GM19351 (cell line): ENCODE measurements at regions not wholly inside any gene's neighbourhood (a gene's known extent, or its start where the extent isn't known, plus 50 kb on each side); places are given as distances from the start of the nearest gene placed in this dataset.
"Not testable (repeated sequence)": the region's sequence is repeated elsewhere in the genome, so short reads cannot be mapped to it uniquely, and the experiment has no call there.

Experiments
- ATAC-seq: cut with Tn5 transposase; IDR thresholded peaks from one replicate; pipeline ENCODE4 v1.9.1; 2021; ENCODE audit warnings: mild to moderate bottlenecking, moderate library complexity; ENCODE audit not compliant: unreplicated experiment

GRCh38 chr6:120545353-120545752 is 788.9 kb downstream of the TBC1D32 start:
- ATAC-seq: no peak

- no peak for ATAC-seq
These were observed 799.3 kb downstream of the TBC1D32 start for GRCh38 chr6:120534954-120535353.

GRCh38 chr6:120526576-120526975 is 807.7 kb downstream of the TBC1D32 start:
- no peak for ATAC-seq

GRCh38 chr6:120514544-120514943 is 819.7 kb downstream of the TBC1D32 start:
- ATAC-seq: no peak

GRCh38 chr6:120511712-120512111 is 822.6 kb downstream of the TBC1D32 start:
- ATAC-seq: no peak

GRCh38 chr6:120498711-120499110 is 835.6 kb downstream of the TBC1D32 start:
- no peak for ATAC-seq

- no peak for ATAC-seq
These were observed 837.6 kb downstream of the TBC1D32 start for GRCh38 chr6:120496661-120497060.

GRCh38 chr6:120493505-120493904 is 840.8 kb downstream of the TBC1D32 start:
- no peak for ATAC-seq

- ATAC-seq: no peak
These were observed 844.3 kb downstream of the TBC1D32 start for GRCh38 chr6:120489941-120490340.

- ATAC-seq: no peak
These were observed 850.1 kb downstream of the TBC1D32 start for GRCh38 chr6:120484146-120484545.

- ATAC-seq: no peak
These were observed 855.6 kb downstream of the TBC1D32 start for GRCh38 chr6:120478650-120479049.

GRCh38 chr6:120473804-120474203 is 860.5 kb downstream of the TBC1D32 start:
- no peak for ATAC-seq

- ATAC-seq: no peak
These were observed 865.8 kb downstream of the TBC1D32 start for GRCh38 chr6:120468486-120468885.

GRCh38 chr6:120451508-120451907 is 882.8 kb downstream of the TBC1D32 start:
- ATAC-seq: no peak

- no peak for ATAC-seq
These were observed 886.7 kb downstream of the TBC1D32 start for GRCh38 chr6:120447605-120448004.

GRCh38 chr6:120432840-120433239 is 901.4 kb downstream of the TBC1D32 start:
- not testable (repeated sequence) for ATAC-seq

GRCh38 chr6:120431841-120432240 is 902.4 kb downstream of the TBC1D32 start:
- no peak for ATAC-seq

GRCh38 chr6:120411394-120411793 is 922.9 kb downstream of the TBC1D32 start:
- no peak for ATAC-seq

- ATAC-seq: no peak
These were observed 923.7 kb downstream of the TBC1D32 start for GRCh38 chr6:120410586-120410985.

- ATAC-seq: no peak
These were observed 926.6 kb downstream of the TBC1D32 start for GRCh38 chr6:120407696-120408095.

- ATAC-seq: no peak
These were observed 928.3 kb downstream of the TBC1D32 start for GRCh38 chr6:120405947-120406346.

- ATAC-seq: no peak
These were observed 938.5 kb downstream of the TBC1D32 start for GRCh38 chr6:120395784-120396183.

- no peak for ATAC-seq
These were observed 939.0 kb downstream of the TBC1D32 start for GRCh38 chr6:120395330-120395729.

- ATAC-seq: no peak
These were observed 941.3 kb downstream of the TBC1D32 start for GRCh38 chr6:120392941-120393340.
